Osteoblast (primary cell): ENCODE measurements at regions not wholly inside any gene's neighbourhood (a gene's known extent, or its start where the extent isn't known, plus 50 kb on each side); places are given as distances from the start of the nearest gene placed in this dataset.

Source experiments
- DNase-seq: peaks from one replicate; pipeline ENCODE4 v3.0.0; 2011; ENCODE audit warnings: low spot score, mixed read lengths; ENCODE audit not compliant: insufficient read length; ENCODE audit errors: missing footprints
- H2AFZ ChIP-seq: 2 replicates; pipeline ENCODE4 v1.6.0; 2011; ENCODE audit warnings: mild to moderate bottlenecking, low read length
- H3K27ac ChIP-seq: 2 replicates; pipeline ENCODE4 v1.5.1; 2011; ENCODE audit warnings: mild to moderate bottlenecking, low read depth, low read length, moderate library complexity
- H3K27me3 ChIP-seq: 2 replicates; pipeline ENCODE4 v1.6.0; 2012; ENCODE audit warnings: mild to moderate bottlenecking, control low read depth, inconsistent platforms, low read length, moderate library complexity; ENCODE audit not compliant: insufficient read depth
- H3K36me3 ChIP-seq: 2 replicates; pipeline ENCODE4 v1.5.1; 2011; ENCODE audit warnings: mild to moderate bottlenecking, low read length, control low read depth, moderate library complexity; ENCODE audit not compliant: insufficient read depth
- H3K4me1 ChIP-seq: 2 replicates; pipeline ENCODE4 v1.5.1; 2011; ENCODE audit warnings: mild to moderate bottlenecking, low read length, control low read depth, moderate library complexity; ENCODE audit not compliant: insufficient read depth
- H3K4me2 ChIP-seq: 2 replicates; pipeline ENCODE4 v1.6.0; 2011; ENCODE audit warnings: mild to moderate bottlenecking, low read length; ENCODE audit not compliant: insufficient read depth
- H3K4me3 ChIP-seq: fragments of 200-600 bp; sonication (generic); 3 replicates; pipeline ENCODE4 v1.5.1; 2012; ENCODE audit warnings: mild to moderate bottlenecking, low read length, inconsistent platforms; ENCODE audit not compliant: insufficient read depth
- H3K79me2 ChIP-seq: 2 replicates; pipeline ENCODE4 v1.6.0; 2012; ENCODE audit warnings: mild to moderate bottlenecking, low read length, control low read depth, inconsistent platforms; ENCODE audit not compliant: insufficient read depth
- H3K9me3 ChIP-seq: 2 replicates; pipeline ENCODE4 v1.5.1; 2011; ENCODE audit warnings: low read depth, low read length, control low read depth
- H4K20me1 ChIP-seq: 2 replicates; pipeline ENCODE4 v1.6.0; 2012; ENCODE audit warnings: mild to moderate bottlenecking, low read length, control low read depth; ENCODE audit not compliant: insufficient read depth
- TF ChIP-seq, protein P1 (sequence below): IDR thresholded peaks from 2 replicates; pipeline ENCODE4 v1.5.1; 2011; ENCODE audit warnings: mild to moderate bottlenecking, low read depth, low read length, moderate library complexity; ENCODE audit errors: extremely low read depth

DNA sequence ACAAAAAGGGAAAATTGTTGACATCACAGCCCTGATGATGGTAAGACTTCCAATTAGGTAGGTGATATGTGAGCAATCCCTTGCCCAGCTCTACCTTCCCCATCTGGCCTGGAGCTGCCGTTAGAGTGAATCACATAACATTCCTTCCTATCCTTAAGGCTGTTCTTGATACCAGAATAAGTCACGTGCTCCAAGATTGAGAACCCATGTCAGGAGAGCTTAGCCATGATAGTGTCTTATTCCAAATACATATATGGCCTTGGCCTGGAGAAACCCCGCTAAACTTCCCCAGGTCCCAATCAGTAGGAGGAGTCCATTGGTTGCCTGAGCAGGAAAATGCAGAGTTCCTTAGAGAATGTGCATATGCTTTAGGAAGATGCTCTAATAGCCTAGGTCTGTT is 70.0 kb upstream of the ACVR2A start:
- Histone ChIP-seq H3K9me3 (no peaks in the 10 kb centered on the region), H3K4me3 (no peak overlapping the region), H3K36me3 (no peaks in the 10 kb centered on the region), H4K20me1 (no peaks in the 10 kb centered on the region), H3K79me2 (no peaks in the 10 kb centered on the region), H2AFZ (no peak overlapping the region), H3K27me3 (no peaks in the 10 kb centered on the region), H3K4me1 (no peaks in the 10 kb centered on the region), H3K27ac (no peak overlapping the region), H3K4me2 (no peak overlapping the region)
- TF ChIP-seq, protein P1, sequence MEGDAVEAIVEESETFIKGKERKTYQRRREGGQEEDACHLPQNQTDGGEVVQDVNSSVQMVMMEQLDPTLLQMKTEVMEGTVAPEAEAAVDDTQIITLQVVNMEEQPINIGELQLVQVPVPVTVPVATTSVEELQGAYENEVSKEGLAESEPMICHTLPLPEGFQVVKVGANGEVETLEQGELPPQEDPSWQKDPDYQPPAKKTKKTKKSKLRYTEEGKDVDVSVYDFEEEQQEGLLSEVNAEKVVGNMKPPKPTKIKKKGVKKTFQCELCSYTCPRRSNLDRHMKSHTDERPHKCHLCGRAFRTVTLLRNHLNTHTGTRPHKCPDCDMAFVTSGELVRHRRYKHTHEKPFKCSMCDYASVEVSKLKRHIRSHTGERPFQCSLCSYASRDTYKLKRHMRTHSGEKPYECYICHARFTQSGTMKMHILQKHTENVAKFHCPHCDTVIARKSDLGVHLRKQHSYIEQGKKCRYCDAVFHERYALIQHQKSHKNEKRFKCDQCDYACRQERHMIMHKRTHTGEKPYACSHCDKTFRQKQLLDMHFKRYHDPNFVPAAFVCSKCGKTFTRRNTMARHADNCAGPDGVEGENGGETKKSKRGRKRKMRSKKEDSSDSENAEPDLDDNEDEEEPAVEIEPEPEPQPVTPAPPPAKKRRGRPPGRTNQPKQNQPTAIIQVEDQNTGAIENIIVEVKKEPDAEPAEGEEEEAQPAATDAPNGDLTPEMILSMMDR = no peak
- no peak for DNase-seq

DNA sequence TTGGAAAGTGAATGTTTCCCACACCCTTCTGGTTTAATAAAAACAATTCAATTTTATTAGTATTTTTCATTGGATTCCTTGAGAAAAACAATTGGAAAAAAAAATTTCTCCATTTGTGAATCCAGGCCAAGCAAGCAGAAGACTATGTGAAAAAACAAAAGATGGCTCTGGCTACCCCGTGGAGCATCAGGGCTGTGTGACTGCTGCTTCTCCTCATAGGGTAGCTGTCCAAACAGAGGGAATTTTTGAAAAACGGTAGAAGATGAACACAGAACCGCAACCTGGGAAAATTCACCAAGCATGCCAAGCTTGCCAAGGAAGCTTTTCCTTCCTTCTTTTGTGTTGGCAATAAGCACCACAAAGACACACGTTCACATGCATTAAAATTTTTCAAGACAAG is 71.3 kb upstream of the ACVR2A start:
- TF ChIP-seq, protein P1 = no peak
- DNase-seq = no peak
- Histone ChIP-seq H3K27me3 (no peaks in the 10 kb centered on the region), H3K36me3 (no peaks in the 10 kb centered on the region), H2AFZ (no peak overlapping the region), H3K4me2 (no peak overlapping the region), H3K4me1 (no peaks in the 10 kb centered on the region), H3K27ac (no peak overlapping the region), H4K20me1 (no peaks in the 10 kb centered on the region), H3K4me3 (no peak overlapping the region), H3K79me2 (no peaks in the 10 kb centered on the region), H3K9me3 (no peaks in the 10 kb centered on the region)

DNA sequence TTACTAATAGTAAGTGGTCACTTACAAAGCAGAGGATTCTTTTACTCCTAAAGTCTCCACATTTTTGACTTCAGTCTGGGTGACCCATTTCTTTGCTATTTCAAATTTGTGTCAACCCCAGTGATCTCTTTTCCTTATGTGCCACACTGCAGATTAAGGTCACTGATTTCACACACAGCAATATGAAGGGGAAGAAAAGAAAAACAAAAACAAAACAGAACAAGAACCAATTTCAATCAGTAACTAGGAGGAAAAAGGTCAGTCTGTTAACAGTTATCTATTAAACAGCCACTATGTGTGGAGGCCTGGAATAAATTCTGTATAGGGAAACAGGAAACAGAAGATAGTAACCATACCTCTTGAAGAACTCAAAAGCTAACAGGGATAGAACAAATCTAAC is 72.0 kb upstream of the ACVR2A start:
- no peaks in the 10 kb centered on the region for H3K36me3 ChIP-seq
- no peak overlapping the region for H2AFZ ChIP-seq

DNA sequence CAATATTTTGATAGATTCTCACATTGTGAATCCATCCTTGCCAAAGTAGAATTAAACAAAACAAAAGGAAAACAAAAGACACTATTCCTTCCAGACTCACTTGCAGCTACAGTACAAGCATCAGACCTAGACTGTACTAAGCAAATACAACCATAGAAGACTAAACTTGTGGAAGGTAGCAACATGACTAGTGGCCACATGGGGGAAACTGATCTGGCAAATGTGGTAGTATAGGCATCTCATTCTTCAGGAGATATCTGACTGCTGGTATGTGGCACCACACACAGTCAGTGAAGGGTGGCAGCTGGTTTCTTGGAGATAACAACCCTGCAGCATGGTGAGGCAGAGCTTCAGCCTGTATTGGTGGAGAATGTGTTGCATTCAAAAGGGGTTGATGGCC is 81.0 kb upstream of the ACVR2A start:
- no peak for DNase-seq
- no peaks in the 10 kb centered on the region for H3K4me1 ChIP-seq
- H2AFZ ChIP-seq = no peak overlapping the region
- TF ChIP-seq, protein P1 = no peak
- no peak overlapping the region for H3K4me2 ChIP-seq
- no peaks in the 10 kb centered on the region for H4K20me1 ChIP-seq
- H3K4me3 ChIP-seq = no peak overlapping the region
- H3K27ac ChIP-seq = no peak overlapping the region
- H3K27me3 ChIP-seq = no peaks in the 10 kb centered on the region
- H3K79me2 ChIP-seq = no peaks in the 10 kb centered on the region
- no peaks in the 10 kb centered on the region for H3K36me3 ChIP-seq
- no peaks in the 10 kb centered on the region for H3K9me3 ChIP-seq

More for the DNA sequence above, 72.0 kb upstream of the ACVR2A start:
- H3K4me2 ChIP-seq = no peak overlapping the region
- H3K9me3 ChIP-seq = no peaks in the 10 kb centered on the region
- H3K27me3 ChIP-seq = no peaks in the 10 kb centered on the region
- no peak overlapping the region for H3K27ac ChIP-seq
- H3K4me3 ChIP-seq = no peak overlapping the region
- H4K20me1 ChIP-seq = no peaks in the 10 kb centered on the region
- no peaks in the 10 kb centered on the region for H3K4me1 ChIP-seq
- TF ChIP-seq, protein P1 = no peak
- DNase-seq = no peak
- H3K79me2 ChIP-seq = no peaks in the 10 kb centered on the region
